ENCODE measurements at regions not wholly inside any gene's neighbourhood (a gene's known extent, or its start where the extent isn't known, plus 50 kb on each side); places are given as distances from the start of the nearest gene placed in this dataset.

DNA sequence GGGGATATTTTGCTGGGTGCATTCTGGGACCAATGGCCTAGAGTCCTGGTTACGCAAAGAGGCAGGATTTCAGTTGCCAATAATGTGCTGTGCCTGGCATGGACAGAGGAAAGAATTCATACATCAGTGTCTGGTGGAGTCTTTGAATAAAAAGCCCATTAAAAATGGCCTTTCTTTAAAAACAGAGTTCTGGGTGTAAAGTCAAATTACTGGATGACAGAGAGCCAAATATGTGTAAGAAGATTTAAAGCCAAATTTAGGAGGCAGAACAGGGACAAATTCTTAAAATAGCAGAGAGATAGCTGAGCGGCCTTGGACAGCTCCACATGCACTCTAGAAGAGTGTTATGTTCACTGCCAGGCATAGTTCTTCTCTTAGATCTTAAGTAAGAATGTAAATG is 60.8 kb upstream of the MEOX2 start:
- TF ChIP-seq, protein P1, sequence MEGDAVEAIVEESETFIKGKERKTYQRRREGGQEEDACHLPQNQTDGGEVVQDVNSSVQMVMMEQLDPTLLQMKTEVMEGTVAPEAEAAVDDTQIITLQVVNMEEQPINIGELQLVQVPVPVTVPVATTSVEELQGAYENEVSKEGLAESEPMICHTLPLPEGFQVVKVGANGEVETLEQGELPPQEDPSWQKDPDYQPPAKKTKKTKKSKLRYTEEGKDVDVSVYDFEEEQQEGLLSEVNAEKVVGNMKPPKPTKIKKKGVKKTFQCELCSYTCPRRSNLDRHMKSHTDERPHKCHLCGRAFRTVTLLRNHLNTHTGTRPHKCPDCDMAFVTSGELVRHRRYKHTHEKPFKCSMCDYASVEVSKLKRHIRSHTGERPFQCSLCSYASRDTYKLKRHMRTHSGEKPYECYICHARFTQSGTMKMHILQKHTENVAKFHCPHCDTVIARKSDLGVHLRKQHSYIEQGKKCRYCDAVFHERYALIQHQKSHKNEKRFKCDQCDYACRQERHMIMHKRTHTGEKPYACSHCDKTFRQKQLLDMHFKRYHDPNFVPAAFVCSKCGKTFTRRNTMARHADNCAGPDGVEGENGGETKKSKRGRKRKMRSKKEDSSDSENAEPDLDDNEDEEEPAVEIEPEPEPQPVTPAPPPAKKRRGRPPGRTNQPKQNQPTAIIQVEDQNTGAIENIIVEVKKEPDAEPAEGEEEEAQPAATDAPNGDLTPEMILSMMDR (IDR thresholded peaks at IDR 0.05) = no peak
- TF ChIP-seq POLR2A (IDR thresholded peaks at IDR 0.05) = no peak
- peak in 1 of 2 donors; percentile 61 for TF ChIP-seq EP300 (IDR thresholded peaks at IDR 0.05)

Data from tibial nerve (tissue), 4 donors.